Spleen (tissue), 7 donors: ENCODE measurements at regions not wholly inside any gene's neighbourhood (a gene's known extent, or its start where the extent isn't known, plus 50 kb on each side); places are given as distances from the start of the nearest gene placed in this dataset.

Source experiments
- POLR2A ChIP-seq, 3 donors: fragments of 450-650 bp; IDR thresholded peaks; one replicate each; pipeline ENCODE4 v1.5.1; 2017; ENCODE audit warnings: antibody characterized with exemption in 3 of 3, mild to moderate bottlenecking in 1 of 3
- POLR2AphosphoS5 ChIP-seq, 3 donors: sonication (generic); formaldehyde crosslinking; IDR thresholded peaks; one replicate each; pipeline ENCODE4 v1.5.1; 2017; ENCODE audit warnings: antibody characterized with exemption in 3 of 3
- TF ChIP-seq, protein P1 (sequence below), 11 experiments: fragments of 200-600 bp in 7 of 11; fragments of 450-650 bp in 4 of 11; sonication (generic) in 4 of 11; IDR thresholded peaks in 8 of 11; conservative IDR thresholded peaks in 3 of 11; 1 replicate in 7 of 11; 2 replicates in 4 of 11; pipeline versions ENCODE4 v1.4.0 to v1.8.0; 2016 to 2021; ENCODE audit warnings: antibody characterized with exemption in 11 of 11, inconsistent platforms in 4 of 11, mild to moderate bottlenecking in 1 of 11
- donor health status: DM: no; HTN: no; CAD: no; lungs with moderate emphysema.
- donor health status: DM: no; HTN: no; CAD: no.
- donor health status: DM: no; HTN: no; CAD: no.

DNA sequence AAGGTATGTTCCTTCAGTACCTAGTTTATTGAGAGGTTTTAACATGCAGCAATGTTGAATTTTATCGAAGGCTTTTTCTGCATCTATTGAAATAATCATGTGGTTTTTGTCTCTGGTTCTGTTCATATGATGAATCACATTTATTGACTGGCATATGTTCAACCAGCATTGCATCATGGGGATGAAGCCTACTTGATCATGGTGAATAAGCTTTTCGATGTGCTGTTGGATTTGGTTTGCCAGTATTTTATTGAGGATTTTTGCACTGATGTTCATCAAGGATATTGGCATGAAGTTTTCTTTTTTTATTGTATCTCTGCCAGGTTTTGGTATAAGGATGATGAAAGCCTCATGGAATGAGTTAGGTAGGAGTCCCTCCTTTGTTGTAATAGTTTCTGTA is 204.0 kb upstream of the GNAI1 start:
- TF ChIP-seq, protein P1, sequence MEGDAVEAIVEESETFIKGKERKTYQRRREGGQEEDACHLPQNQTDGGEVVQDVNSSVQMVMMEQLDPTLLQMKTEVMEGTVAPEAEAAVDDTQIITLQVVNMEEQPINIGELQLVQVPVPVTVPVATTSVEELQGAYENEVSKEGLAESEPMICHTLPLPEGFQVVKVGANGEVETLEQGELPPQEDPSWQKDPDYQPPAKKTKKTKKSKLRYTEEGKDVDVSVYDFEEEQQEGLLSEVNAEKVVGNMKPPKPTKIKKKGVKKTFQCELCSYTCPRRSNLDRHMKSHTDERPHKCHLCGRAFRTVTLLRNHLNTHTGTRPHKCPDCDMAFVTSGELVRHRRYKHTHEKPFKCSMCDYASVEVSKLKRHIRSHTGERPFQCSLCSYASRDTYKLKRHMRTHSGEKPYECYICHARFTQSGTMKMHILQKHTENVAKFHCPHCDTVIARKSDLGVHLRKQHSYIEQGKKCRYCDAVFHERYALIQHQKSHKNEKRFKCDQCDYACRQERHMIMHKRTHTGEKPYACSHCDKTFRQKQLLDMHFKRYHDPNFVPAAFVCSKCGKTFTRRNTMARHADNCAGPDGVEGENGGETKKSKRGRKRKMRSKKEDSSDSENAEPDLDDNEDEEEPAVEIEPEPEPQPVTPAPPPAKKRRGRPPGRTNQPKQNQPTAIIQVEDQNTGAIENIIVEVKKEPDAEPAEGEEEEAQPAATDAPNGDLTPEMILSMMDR (IDR thresholded peaks at IDR 0.05 in 8 of 11, conservative IDR thresholded peaks at IDR 0.05 in 3 of 11), result no peak
- TF ChIP-seq POLR2A (IDR thresholded peaks at IDR 0.05), result no peak
- TF ChIP-seq POLR2AphosphoS5 (IDR thresholded peaks at IDR 0.05), result no peak
